Activated CD4-positive, alpha-beta T cell treated with anti-CD3 and anti-CD28 coated beads for 36 hours (primary cell): ENCODE measurements at regions not wholly inside any gene's neighbourhood (a gene's known extent, or its start where the extent isn't known, plus 50 kb on each side); places are given as distances from the start of the nearest gene placed in this dataset.

Experiments
- ATAC-seq: fragments of 200-7000 bp; cut with Tn5 transposase; one replicate; pipeline ENCODE4 v1.10.0; 2021; ENCODE audit warnings: mild to moderate bottlenecking, moderate library complexity
- CTCF ChIA-PET: fragments of 350-600 bp; sonication (Branson Sonifier 250); formaldehyde crosslinking; loops from one replicate; lab custom pipeline; 2021; ENCODE audit warnings: antibody characterized with exemption; lab: Charles Lee
- POLR2A ChIA-PET: fragments of 350-600 bp; sonication (Branson Sonifier 250); formaldehyde crosslinking; loops from one replicate; lab custom pipeline; 2021; ENCODE audit warnings: antibody characterized with exemption, inconsistent platforms; lab: Charles Lee
- DNase-seq: peaks from one replicate; pipeline ENCODE4 v3.0.0-alpha.2; 2020
- H3K27ac Mint-ChIP-seq: one replicate; pipeline ENCODE4 v1.8.0; 2021; ENCODE audit warnings: mixed read lengths
- H3K27me3 Mint-ChIP-seq: one replicate; pipeline ENCODE4 v1.8.0; 2021; ENCODE audit warnings: mixed read lengths
- H3K36me3 Mint-ChIP-seq: one replicate; pipeline ENCODE4 v1.8.0; 2021; ENCODE audit warnings: low read depth, mixed read lengths
- H3K4me1 Mint-ChIP-seq: one replicate; pipeline ENCODE4 v1.8.0; 2021; ENCODE audit warnings: mixed read lengths
- H3K4me3 Mint-ChIP-seq: one replicate; pipeline ENCODE4 v1.8.0; 2021; ENCODE audit warnings: mild to moderate bottlenecking, moderate library complexity, mixed read lengths
- H3K9me3 Mint-ChIP-seq: one replicate; pipeline ENCODE4 v1.8.0; 2021; ENCODE audit warnings: low read depth, mixed read lengths
- intact Hi-C, 2 experiments: fragments of 100-400 bp; cut with DNase I in 1 of 2; cut with micrococcal nuclease in 1 of 2; formaldehyde crosslinking; loops; one replicate each; pipeline versions ENCODE4 v1.14.2 to v1.15.1; 2022 to 2024; cut with DNase I, micrococcal nuclease

GRCh38 chr4:14087921-14088320 is 460.4 kb upstream of the BOD1L1 start:
- CTCF ChIA-PET: no interaction called here
- ATAC-seq: no peak
- Mint-ChIP-seq H3K4me3 (no peak overlapping the region), H3K9me3 (peaks cover 3% of the 10 kb centered on the region), H3K27ac (no peak overlapping the region), H3K4me1 (no peaks in the 10 kb centered on the region), H3K36me3 (no peaks in the 10 kb centered on the region), H3K27me3 (peaks cover 2% of the 10 kb centered on the region)
- intact Hi-C loops: no loop called here
- POLR2A ChIA-PET: no interaction called here
- no peak for DNase-seq

GRCh38 chr4:14091531-14091930 is 464.0 kb upstream of the BOD1L1 start:
- no peak for DNase-seq
- H3K9me3 Mint-ChIP-seq: no peaks in the 10 kb centered on the region
- no peak for ATAC-seq
- intact Hi-C loops: no loop called here
- H3K36me3 Mint-ChIP-seq: no peaks in the 10 kb centered on the region
- no peaks in the 10 kb centered on the region for H3K4me1 Mint-ChIP-seq
- ChIA-PET CTCF (no interaction called here), POLR2A (no interaction called here)
- no peak overlapping the region for H3K27ac Mint-ChIP-seq
- H3K27me3 Mint-ChIP-seq: peaks cover 2% of the 10 kb centered on the region
- H3K4me3 Mint-ChIP-seq: no peak overlapping the region

GRCh38 chr4:14091966-14092365 is 464.4 kb upstream of the BOD1L1 start:
- ChIA-PET POLR2A (no interaction called here), CTCF (no interaction called here)
- Mint-ChIP-seq H3K4me1 (no peaks in the 10 kb centered on the region), H3K36me3 (no peaks in the 10 kb centered on the region), H3K27ac (no peak overlapping the region), H3K27me3 (peaks cover 2% of the 10 kb centered on the region), H3K4me3 (no peak overlapping the region), H3K9me3 (no peaks in the 10 kb centered on the region)
- ATAC-seq: no peak
- intact Hi-C loops: no loop called here
- no peak for DNase-seq

GRCh38 chr4:14092741-14093140 is 465.2 kb upstream of the BOD1L1 start:
- Mint-ChIP-seq H3K4me3 (no peak overlapping the region), H3K36me3 (no peaks in the 10 kb centered on the region), H3K27ac (no peak overlapping the region), H3K9me3 (no peaks in the 10 kb centered on the region), H3K4me1 (no peaks in the 10 kb centered on the region), H3K27me3 (peaks cover 2% of the 10 kb centered on the region)
- intact Hi-C loops: no loop called here
- CTCF ChIA-PET: no interaction called here
- no peak for ATAC-seq
- DNase-seq: no peak
- POLR2A ChIA-PET: no interaction called here

- H3K9me3 Mint-ChIP-seq: no peaks in the 10 kb centered on the region
These were observed 468.3 kb upstream of the BOD1L1 start for GRCh38 chr4:14095831-14096230.

GRCh38 chr4:14096396-14096965 is 469.0 kb upstream of the BOD1L1 start:
- DNase-seq (no peak), ATAC-seq (no peak)
- no peaks in the 10 kb centered on the region for H3K27me3 Mint-ChIP-seq
- no peaks in the 10 kb centered on the region for H3K9me3 Mint-ChIP-seq
- H3K4me1 Mint-ChIP-seq: no peaks in the 10 kb centered on the region
- H3K4me3 Mint-ChIP-seq: no peak overlapping the region
- intact Hi-C loops: no loop called here
- ChIA-PET CTCF (no interaction called here), POLR2A (no interaction called here)
- no peaks in the 10 kb centered on the region for H3K36me3 Mint-ChIP-seq
- H3K27ac Mint-ChIP-seq: no peak overlapping the region

More at GRCh38 chr4:14095831-14096230, 468.3 kb upstream of the BOD1L1 start:
- Mint-ChIP-seq H3K27ac (no peak overlapping the region), H3K4me1 (no peaks in the 10 kb centered on the region), H3K27me3 (peaks cover 2% of the 10 kb centered on the region), H3K36me3 (no peaks in the 10 kb centered on the region), H3K4me3 (no peak overlapping the region)
- ATAC-seq: no peak
- intact Hi-C loops: no loop called here
- no peak for DNase-seq
- CTCF ChIA-PET: no interaction called here
- POLR2A ChIA-PET: no interaction called here

GRCh38 chr4:14100349-14100748 is 472.8 kb upstream of the BOD1L1 start:
- intact Hi-C loops: loop anchor here in 1 of 2 experiments (10.0 kb wide), 1 partner anchor 156 kb away; no protein-coding TSS in a partner anchor
- ChIA-PET POLR2A (no interaction called here), CTCF (no interaction called here)
- DNase-seq (no peak), ATAC-seq (no peak)
- Mint-ChIP-seq H3K27ac (no peak overlapping the region), H3K36me3 (no peaks in the 10 kb centered on the region), H3K27me3 (peaks cover 3% of the 10 kb centered on the region), H3K4me3 (no peak overlapping the region), H3K9me3 (peaks cover under 1% of the 10 kb centered on the region), H3K4me1 (no peaks in the 10 kb centered on the region)

GRCh38 chr4:14110407-14110806 is 482.9 kb upstream of the BOD1L1 start:
- Mint-ChIP-seq H3K4me3 (no peak overlapping the region), H3K36me3 (no peaks in the 10 kb centered on the region), H3K9me3 (peaks cover 9% of the 10 kb centered on the region), H3K27me3 (peaks cover 4% of the 10 kb centered on the region), H3K27ac (no peak overlapping the region), H3K4me1 (peaks cover 2% of the 10 kb centered on the region)
- ATAC-seq: peak; percentile 44
- POLR2A ChIA-PET: no interaction called here
- intact Hi-C loops: no loop called here
- CTCF ChIA-PET: no interaction called here
- DNase-seq: no peak

GRCh38 chr4:14111730-14112181 is 484.2 kb upstream of the BOD1L1 start:
- no peak for DNase-seq
- Mint-ChIP-seq H3K9me3 (peaks cover 6% of the 10 kb centered on the region), H3K27ac (no peak overlapping the region), H3K4me1 (peaks cover 2% of the 10 kb centered on the region), H3K4me3 (no peak overlapping the region), H3K27me3 (peaks cover 3% of the 10 kb centered on the region), H3K36me3 (no peaks in the 10 kb centered on the region)
- ChIA-PET CTCF (no interaction called here), POLR2A (no interaction called here)
- intact Hi-C loops: no loop called here
- ATAC-seq: no peak

GRCh38 chr4:14115106-14115505 is 487.6 kb upstream of the BOD1L1 start:
- H3K27ac Mint-ChIP-seq: no peak overlapping the region

GRCh38 chr4:14117575-14118238 is 490.2 kb upstream of the BOD1L1 start:
- H3K36me3 Mint-ChIP-seq: no peaks in the 10 kb centered on the region
- DNase-seq (no peak), ATAC-seq (no peak)
- H3K9me3 Mint-ChIP-seq: peaks cover 2% of the 10 kb centered on the region
- POLR2A ChIA-PET: no interaction called here
- peaks cover 6% of the 10 kb centered on the region for H3K4me1 Mint-ChIP-seq
- peaks cover 2% of the 10 kb centered on the region for H3K27me3 Mint-ChIP-seq
- CTCF ChIA-PET: no interaction called here
- intact Hi-C loops: no loop called here
- H3K27ac Mint-ChIP-seq: no peak overlapping the region
- no peak overlapping the region for H3K4me3 Mint-ChIP-seq

More at GRCh38 chr4:14115106-14115505, 487.6 kb upstream of the BOD1L1 start:
- ChIA-PET CTCF (no interaction called here), POLR2A (no interaction called here)
- ATAC-seq (no peak), DNase-seq (no peak)
- Mint-ChIP-seq H3K36me3 (no peaks in the 10 kb centered on the region), H3K4me3 (no peak overlapping the region), H3K27me3 (peaks cover 3% of the 10 kb centered on the region), H3K9me3 (peaks cover 2% of the 10 kb centered on the region), H3K4me1 (peaks cover 7% of the 10 kb centered on the region)
- intact Hi-C loops: no loop called here

GRCh38 chr4:14124816-14125215 is 497.3 kb upstream of the BOD1L1 start:
- Mint-ChIP-seq H3K4me1 (no peaks in the 10 kb centered on the region), H3K36me3 (no peaks in the 10 kb centered on the region), H3K9me3 (no peaks in the 10 kb centered on the region), H3K4me3 (no peak overlapping the region), H3K27ac (no peak overlapping the region), H3K27me3 (no peaks in the 10 kb centered on the region)
- ATAC-seq: no peak
- ChIA-PET POLR2A (no interaction called here), CTCF (no interaction called here)
- DNase-seq: no peak
- intact Hi-C loops: no loop called here
